HG03280 (cell line): ENCODE measurements at regions not wholly inside any gene's neighbourhood (a gene's known extent, or its start where the extent isn't known, plus 50 kb on each side); places are given as distances from the start of the nearest gene placed in this dataset.
"Not testable (repeated sequence)": the region's sequence is repeated elsewhere in the genome, so short reads cannot be mapped to it uniquely, and the experiment has no call there.

Experiments used
- ATAC-seq: cut with Tn5 transposase; IDR thresholded peaks from one replicate; pipeline ENCODE4 v1.9.1; 2021; ENCODE audit warnings: mild to moderate bottlenecking, moderate library complexity; ENCODE audit not compliant: unreplicated experiment

- no peak for ATAC-seq
These were observed 49.9 kb upstream of the CAPRIN1 start for GRCh38 chr11:34001557-34002064.

- ATAC-seq = no peak
These were observed 52.1 kb upstream of the CAPRIN1 start for GRCh38 chr11:33999393-33999792.

- no peak for ATAC-seq
These were observed 53.8 kb upstream of the CAPRIN1 start for GRCh38 chr11:33997584-33998251.

- peak; percentile 73 for ATAC-seq
These were observed 54.8 kb upstream of the CAPRIN1 start for GRCh38 chr11:33996498-33997454.

- ATAC-seq = no peak
These were observed 56.6 kb upstream of the CAPRIN1 start for GRCh38 chr11:33994937-33995336.

- ATAC-seq = not testable (repeated sequence)
These were observed 60.4 kb upstream of the CAPRIN1 start for GRCh38 chr11:33991136-33991535.

- ATAC-seq = not testable (repeated sequence)
These were observed 61.4 kb upstream of the CAPRIN1 start for GRCh38 chr11:33990131-33990530.

GRCh38 chr11:33989461-33989860 is 62.1 kb upstream of the CAPRIN1 start:
- ATAC-seq = no peak

GRCh38 chr11:33988586-33989370 is 62.8 kb upstream of the CAPRIN1 start:
- ATAC-seq = no peak

- no peak for ATAC-seq
These were observed 63.5 kb upstream of the CAPRIN1 start for GRCh38 chr11:33987975-33988580.

- ATAC-seq = no peak
These were observed 64.0 kb upstream of the CAPRIN1 start for GRCh38 chr11:33987545-33987944.

- not testable (repeated sequence) for ATAC-seq
These were observed 64.7 kb upstream of the CAPRIN1 start for GRCh38 chr11:33986597-33987501.

- no peak for ATAC-seq
These were observed 66.7 kb upstream of the CAPRIN1 start for GRCh38 chr11:33984682-33985389.

- ATAC-seq = no peak
These were observed 68.9 kb upstream of the CAPRIN1 start for GRCh38 chr11:33982661-33983060.

- ATAC-seq = no peak
These were observed 70.6 kb upstream of the CAPRIN1 start for GRCh38 chr11:33980897-33981296.

GRCh38 chr11:33978376-33978775 is 73.2 kb upstream of the CAPRIN1 start:
- ATAC-seq = no peak

- ATAC-seq = no peak
These were observed 73.9 kb upstream of the CAPRIN1 start for GRCh38 chr11:33977676-33978075.

- ATAC-seq = no peak
These were observed 74.9 kb upstream of the CAPRIN1 start for GRCh38 chr11:33976495-33977199.
